ENCODE measurements at regions not wholly inside any gene's neighbourhood (a gene's known extent, or its start where the extent isn't known, plus 50 kb on each side); places are given as distances from the start of the nearest gene placed in this dataset.

- H3K4me3 Mint-ChIP-seq = no peak overlapping the region
- no peak overlapping the region for H2BK20ac ChIP-seq (ENCODE audit: low read depth, low read length, poor library complexity, severe bottlenecking)
- no peak overlapping the region for H2BK15ac ChIP-seq (ENCODE audit: low read depth, low read length)
- no peaks in the 10 kb centered on the region for H3K9me3 Mint-ChIP-seq
- H4K91ac ChIP-seq (ENCODE audit: insufficient read length, low read depth, low read length) = no peak overlapping the region
- H3K27me3 ChIP-seq (ENCODE audit: insufficient read depth, low read length) = no peaks in the 10 kb centered on the region
- H3K14ac ChIP-seq (ENCODE audit: insufficient read depth, low read length) = no peak overlapping the region
- H4K5ac ChIP-seq (ENCODE audit: insufficient read length, low read depth, low read length) = no peak overlapping the region
- no peaks in the 10 kb centered on the region for H3K79me2 ChIP-seq (ENCODE audit: insufficient read depth, low read length)
- no peak overlapping the region for H3T11ph ChIP-seq (ENCODE audit: low read length)
- H3K27me3 Mint-ChIP-seq (ENCODE audit: low read depth) = no peaks in the 10 kb centered on the region
- H3K4me1 Mint-ChIP-seq = peaks cover 9% of the 10 kb centered on the region in 2 experiments
- no peaks in the 10 kb centered on the region; the same call in 1 of the 2 replicates for H3K4me1 ChIP-seq (ENCODE audit: insufficient read depth, low read length)
- H3K79me1 ChIP-seq (ENCODE audit: insufficient read depth, low read depth, low read length, poor library complexity, severe bottlenecking) = no peaks in the 10 kb centered on the region
- H2BK5ac ChIP-seq (ENCODE audit: insufficient read length, low read length) = no peak overlapping the region
- H2AK5ac ChIP-seq (ENCODE audit: insufficient read length, low read length) = no peak overlapping the region
- no peak overlapping the region for H2BK120ac ChIP-seq (ENCODE audit: low read depth, low read length, poor library complexity, severe bottlenecking)
- no CpG with 5 or more reads among the region's 1 CpG for WGBS (ENCODE audit: extremely low coverage, insufficient read length, low lambda C conversion rate)
- no peaks in the 10 kb centered on the region for H3K36me3 Mint-ChIP-seq (ENCODE audit: insufficient read depth in 1 of 3, low read depth in 3 of 3)
- no peak overlapping the region for H3K23ac ChIP-seq (ENCODE audit: insufficient read length, low read depth, low read length)
- no peak overlapping the region for H2BK12ac ChIP-seq (ENCODE audit: insufficient read length, low read depth, low read length)
- H3K23me2 ChIP-seq (ENCODE audit: insufficient read length, low read depth, low read length, poor library complexity, severe bottlenecking) = no peaks in the 10 kb centered on the region
- no peak overlapping the region for H3K56ac ChIP-seq (ENCODE audit: insufficient read length, low read depth, low read length)
- H3K9me3 ChIP-seq (ENCODE audit: control insufficient read depth, low read depth, low read length) = no peaks in the 10 kb centered on the region
- no peak overlapping the region for H3K27ac Mint-ChIP-seq
- no peak for TF ChIP-seq CTCF (conservative IDR thresholded peaks at IDR 0.05)
- no peak overlapping the region for H3K4me2 ChIP-seq (ENCODE audit: insufficient read depth, insufficient read length, low read length)
- no peak overlapping the region for H3K9ac ChIP-seq (ENCODE audit: extremely low read depth, insufficient read length, low read length)
- no peak overlapping the region for H2AFZ ChIP-seq (ENCODE audit: low read length)
- H4K8ac ChIP-seq (replicated peaks; ENCODE audit: insufficient read length, low read depth, low read length) = no peak overlapping the region
- DNase-seq = no peak
- no peaks in the 10 kb centered on the region for H4K20me1 ChIP-seq (ENCODE audit: control insufficient read depth, insufficient read depth, insufficient read length)
- H3K27ac ChIP-seq (ENCODE audit: insufficient read length, low read depth, low read length) = no peak overlapping the region
- H3K4ac ChIP-seq (ENCODE audit: low read depth, low read length) = no peak overlapping the region
- no peak overlapping the region for H3K18ac ChIP-seq (ENCODE audit: insufficient read length, low read depth, low read length)
Measured at GRCh38 chr5:29896646-29897045, 1296.8 kb upstream of the CDH6 start.

All from H9 (cell line).